HepG2 (cell line): ENCODE measurements at regions not wholly inside any gene's neighbourhood (a gene's known extent, or its start where the extent isn't known, plus 50 kb on each side); places are given as distances from the start of the nearest gene placed in this dataset.

Experiments
- ATF7 ChIP-seq, 2 experiments: fragments of 450-650 bp in 1 of 2; sonication (generic) in 1 of 2; formaldehyde crosslinking in 1 of 2; IDR thresholded peaks; 2 replicates each; pipeline versions ENCODE4 v1.4.0 to v1.6.1; 2016 to 2020; ENCODE audit warnings: antibody characterized with exemption in 1 of 2, mild to moderate bottlenecking in 1 of 2, missing genetic modification reagents in 1 of 2
- POLR2A ChIP-seq, 2 experiments: IDR thresholded peaks; 2 replicates each; pipeline ENCODE4 v1.6.1; 2011; ENCODE audit warnings: low read depth in 2 of 2, low read length in 2 of 2, mild to moderate bottlenecking in 1 of 2, moderate library complexity in 1 of 2; ENCODE audit not compliant: insufficient read depth in 1 of 2
- TBX3 ChIP-seq: fragments of 450-650 bp; IDR thresholded peaks from 2 replicates; pipeline ENCODE4 v1.6.1; 2017; ENCODE audit warnings: antibody characterized with exemption, mild to moderate bottlenecking, inconsistent platforms, borderline replicate concordance
- U2AF2 ChIP-seq: fragments of 200-400 bp; formaldehyde crosslinking; IDR thresholded peaks from 2 replicates; pipeline ENCODE4 v1.6.1; 2017; ENCODE audit warnings: low read depth, mild to moderate bottlenecking, low read length
- ZMYM2 ChIP-seq: sonication (generic); formaldehyde crosslinking; IDR thresholded peaks from 2 replicates; pipeline ENCODE4 v1.8.0; 2022; ENCODE audit warnings: mild to moderate bottlenecking, missing genetic modification reagents
- TF ChIP-seq, protein P1 (sequence below): sonication (generic); formaldehyde crosslinking; IDR thresholded peaks from 2 replicates; pipeline ENCODE4 v1.4.0; 2020; ENCODE audit warnings: missing genetic modification reagents
- TF ChIP-seq, protein P2 (sequence below), 2 experiments: sonication (generic) in 1 of 2; formaldehyde crosslinking in 1 of 2; IDR thresholded peaks; 2 replicates each; pipeline versions ENCODE4 v1.5.1 to v1.6.1; 2011 to 2020; ENCODE audit warnings: borderline replicate concordance in 1 of 2, low read depth in 1 of 2, low read length in 1 of 2, mild to moderate bottlenecking in 1 of 2, missing genetic modification reagents in 1 of 2, moderate library complexity in 1 of 2

DNA sequence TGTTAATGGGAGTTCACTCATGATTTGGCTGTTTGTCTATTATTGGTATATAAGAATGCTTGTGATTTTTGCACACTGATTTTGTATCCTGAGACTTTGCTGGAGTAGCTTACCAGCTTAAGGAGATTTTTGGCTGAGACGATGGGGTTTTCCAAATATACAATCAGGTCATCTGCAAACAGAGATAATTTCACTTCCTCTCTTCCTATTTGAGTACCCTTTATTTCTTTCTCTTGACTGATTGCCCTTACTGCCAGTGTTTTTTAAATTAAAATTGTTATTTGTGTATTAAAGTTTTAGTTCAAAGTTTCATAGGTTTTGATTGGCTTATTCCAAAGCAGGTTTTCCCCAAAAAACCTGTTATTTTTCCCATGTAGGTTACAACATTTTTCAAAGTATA, 390.5 kb upstream of the RBMS3 start:
- TF ChIP-seq, protein P1, sequence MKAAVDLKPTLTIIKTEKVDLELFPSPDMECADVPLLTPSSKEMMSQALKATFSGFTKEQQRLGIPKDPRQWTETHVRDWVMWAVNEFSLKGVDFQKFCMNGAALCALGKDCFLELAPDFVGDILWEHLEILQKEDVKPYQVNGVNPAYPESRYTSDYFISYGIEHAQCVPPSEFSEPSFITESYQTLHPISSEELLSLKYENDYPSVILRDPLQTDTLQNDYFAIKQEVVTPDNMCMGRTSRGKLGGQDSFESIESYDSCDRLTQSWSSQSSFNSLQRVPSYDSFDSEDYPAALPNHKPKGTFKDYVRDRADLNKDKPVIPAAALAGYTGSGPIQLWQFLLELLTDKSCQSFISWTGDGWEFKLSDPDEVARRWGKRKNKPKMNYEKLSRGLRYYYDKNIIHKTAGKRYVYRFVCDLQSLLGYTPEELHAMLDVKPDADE (CRISPR knock-in tag), result no peak
- no peak for TF ChIP-seq ATF7 (IDR thresholded peaks at IDR 0.05)
- no peak for TF ChIP-seq ATF7 (CRISPR knock-in tag; IDR thresholded peaks at IDR 0.05)
- no peak for TF ChIP-seq TBX3
- TF ChIP-seq, protein P2, sequence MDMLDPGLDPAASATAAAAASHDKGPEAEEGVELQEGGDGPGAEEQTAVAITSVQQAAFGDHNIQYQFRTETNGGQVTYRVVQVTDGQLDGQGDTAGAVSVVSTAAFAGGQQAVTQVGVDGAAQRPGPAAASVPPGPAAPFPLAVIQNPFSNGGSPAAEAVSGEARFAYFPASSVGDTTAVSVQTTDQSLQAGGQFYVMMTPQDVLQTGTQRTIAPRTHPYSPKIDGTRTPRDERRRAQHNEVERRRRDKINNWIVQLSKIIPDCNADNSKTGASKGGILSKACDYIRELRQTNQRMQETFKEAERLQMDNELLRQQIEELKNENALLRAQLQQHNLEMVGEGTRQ (IDR thresholded peaks at IDR 0.05; ENCODE audit: low read depth, low read length), result no peak
- TF ChIP-seq, protein P2 (CRISPR knock-in tag; IDR thresholded peaks at IDR 0.05; ENCODE audit: borderline replicate concordance), result no peak
- TF ChIP-seq U2AF2, result no peak
- no peak for TF ChIP-seq POLR2A (IDR thresholded peaks at IDR 0.05; ENCODE audit: insufficient read depth in 1 of 2, low read depth in 2 of 2, low read length in 2 of 2)
- TF ChIP-seq ZMYM2 (CRISPR knock-in tag), result no peak
